Gastroesophageal sphincter (tissue), 4 donors: ENCODE measurements at regions not wholly inside any gene's neighbourhood (a gene's known extent, or its start where the extent isn't known, plus 50 kb on each side); places are given as distances from the start of the nearest gene placed in this dataset.

Source experiments
- ATAC-seq: fragments of 150-250 bp; one replicate; pipeline ENCODE4 v1.9.1; 2016; ENCODE audit warnings: mild to moderate bottlenecking, moderate library complexity
- H3K27ac ChIP-seq, 4 donors: fragments of 200-600 bp; sonication (generic) in 3 of 4; 1 replicate in 3 of 4; 2 replicates in 1 of 4; pipeline ENCODE4 v1.5.1; 2016 to 2019
- H3K27me3 ChIP-seq: fragments of 200-600 bp; sonication (generic); one replicate; pipeline ENCODE4 v1.5.1; 2019
- H3K36me3 ChIP-seq, 2 donors: fragments of 200-600 bp; sonication (generic); one replicate each; pipeline ENCODE4 v1.5.1; 2019; ENCODE audit warnings: control low read depth in 1 of 2
- H3K4me1 ChIP-seq, 3 donors: fragments of 200-600 bp; sonication (generic); 1 replicate in 2 of 3; 2 replicates in 1 of 3; pipeline ENCODE4 v1.5.1; 2016 to 2019; ENCODE audit warnings: control low read depth in 2 of 3
- H3K4me3 ChIP-seq, 2 donors: fragments of 200-600 bp; sonication (generic); one replicate each; pipeline ENCODE4 v1.5.1; 2019; ENCODE audit warnings: mild to moderate bottlenecking in 1 of 2, moderate library complexity in 1 of 2
- H3K9me3 ChIP-seq, 3 donors: fragments of 200-600 bp; sonication (generic); one replicate each; pipeline ENCODE4 v1.5.1; 2017 to 2019; ENCODE audit warnings: control low read depth in 2 of 3
- EP300 ChIP-seq: sonication (generic); formaldehyde crosslinking; IDR thresholded peaks from one replicate; pipeline ENCODE4 v1.6.1; 2017; ENCODE audit warnings: antibody characterized with exemption, mild to moderate bottlenecking
- POLR2A ChIP-seq, 2 donors: fragments of 450-650 bp; IDR thresholded peaks; one replicate each; pipeline ENCODE4 v1.6.1; 2017; ENCODE audit warnings: antibody characterized with exemption in 2 of 2, mild to moderate bottlenecking in 2 of 2, moderate library complexity in 1 of 2
- POLR2AphosphoS5 ChIP-seq: sonication (generic); formaldehyde crosslinking; IDR thresholded peaks from one replicate; pipeline ENCODE4 v1.6.1; 2017; ENCODE audit warnings: antibody characterized with exemption
- WGBS, 2 donors: methylation state at CpG; one replicate each; pipeline ENCODE4 v1.1.5; 2018; ENCODE audit warnings: low coverage in 1 of 2; 5-methylcytosine and 5-hydroxymethylcytosine counted together
- TF ChIP-seq, protein P1 (sequence below), 4 experiments: fragments of 200-600 bp in 2 of 4; fragments of 450-650 bp in 2 of 4; sonication (generic) in 1 of 4; IDR thresholded peaks; one replicate each; pipeline ENCODE4 v1.5.1; 2017 to 2019; ENCODE audit warnings: antibody characterized with exemption in 4 of 4, mild to moderate bottlenecking in 2 of 4, moderate library complexity in 2 of 4

DNA sequence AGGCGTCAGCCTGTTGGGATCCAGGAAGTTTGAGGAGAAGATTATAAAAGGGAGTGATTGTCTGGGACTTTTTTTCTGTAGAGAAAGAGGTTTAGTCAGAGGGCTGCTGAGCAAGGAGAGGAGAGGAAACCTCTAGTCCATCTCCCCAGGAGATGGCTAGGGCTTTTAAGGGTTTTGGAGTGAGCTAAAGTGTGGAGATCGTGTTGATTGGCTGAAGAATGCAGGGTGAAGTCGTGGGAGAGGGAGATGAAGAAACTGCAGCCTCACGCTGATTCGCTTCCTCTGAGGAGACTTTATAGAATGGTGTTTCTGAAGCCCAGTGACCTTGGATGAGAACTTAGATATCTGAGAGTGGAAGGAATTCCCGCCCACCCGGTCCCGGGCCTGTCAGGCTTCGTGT lies 193.7 kb upstream of the PWP1 start:
- no peak overlapping the region for H3K27ac ChIP-seq

GRCh38 chr12:107492393-107493134 lies 193.0 kb upstream of the PWP1 start:
- TF ChIP-seq POLR2AphosphoS5 (no peak), POLR2A (IDR thresholded peaks at IDR 0.05) (no peak), EP300 (no peak)
- TF ChIP-seq, protein P1, sequence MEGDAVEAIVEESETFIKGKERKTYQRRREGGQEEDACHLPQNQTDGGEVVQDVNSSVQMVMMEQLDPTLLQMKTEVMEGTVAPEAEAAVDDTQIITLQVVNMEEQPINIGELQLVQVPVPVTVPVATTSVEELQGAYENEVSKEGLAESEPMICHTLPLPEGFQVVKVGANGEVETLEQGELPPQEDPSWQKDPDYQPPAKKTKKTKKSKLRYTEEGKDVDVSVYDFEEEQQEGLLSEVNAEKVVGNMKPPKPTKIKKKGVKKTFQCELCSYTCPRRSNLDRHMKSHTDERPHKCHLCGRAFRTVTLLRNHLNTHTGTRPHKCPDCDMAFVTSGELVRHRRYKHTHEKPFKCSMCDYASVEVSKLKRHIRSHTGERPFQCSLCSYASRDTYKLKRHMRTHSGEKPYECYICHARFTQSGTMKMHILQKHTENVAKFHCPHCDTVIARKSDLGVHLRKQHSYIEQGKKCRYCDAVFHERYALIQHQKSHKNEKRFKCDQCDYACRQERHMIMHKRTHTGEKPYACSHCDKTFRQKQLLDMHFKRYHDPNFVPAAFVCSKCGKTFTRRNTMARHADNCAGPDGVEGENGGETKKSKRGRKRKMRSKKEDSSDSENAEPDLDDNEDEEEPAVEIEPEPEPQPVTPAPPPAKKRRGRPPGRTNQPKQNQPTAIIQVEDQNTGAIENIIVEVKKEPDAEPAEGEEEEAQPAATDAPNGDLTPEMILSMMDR (IDR thresholded peaks at IDR 0.05), result no peak
- peaks cover 0 to under 1% (median 0%) of the 10 kb centered on the region in 3 donors for H3K9me3 ChIP-seq
- no peak overlapping the region for H3K4me3 ChIP-seq
- H3K27me3 ChIP-seq, result peaks cover 9% of the 10 kb centered on the region
- WGBS, 2 donors, result 47 to 53% methylated on average over 3 to 5 of the region's 6 CpGs
- ATAC-seq, result no peak
- H3K27ac ChIP-seq, result no peak overlapping the region
- no peaks in the 10 kb centered on the region for H3K4me1 ChIP-seq
- no peaks in the 10 kb centered on the region for H3K36me3 ChIP-seq

More for the DNA sequence above, 193.7 kb upstream of the PWP1 start:
- Histone ChIP-seq H3K4me1 (no peaks in the 10 kb centered on the region), H3K4me3 (no peak overlapping the region), H3K27me3 (peaks cover 9% of the 10 kb centered on the region), H3K9me3 (no peaks in the 10 kb centered on the region), H3K36me3 (no peaks in the 10 kb centered on the region)
- TF ChIP-seq, protein P1 (IDR thresholded peaks at IDR 0.05), result no peak
- TF ChIP-seq EP300 (no peak), POLR2A (IDR thresholded peaks at IDR 0.05) (no peak), POLR2AphosphoS5 (no peak)
- WGBS, 2 donors, result 44 to 60% methylated on average over 3 to 9 of the region's 9 CpGs
- ATAC-seq, result no peak

DNA sequence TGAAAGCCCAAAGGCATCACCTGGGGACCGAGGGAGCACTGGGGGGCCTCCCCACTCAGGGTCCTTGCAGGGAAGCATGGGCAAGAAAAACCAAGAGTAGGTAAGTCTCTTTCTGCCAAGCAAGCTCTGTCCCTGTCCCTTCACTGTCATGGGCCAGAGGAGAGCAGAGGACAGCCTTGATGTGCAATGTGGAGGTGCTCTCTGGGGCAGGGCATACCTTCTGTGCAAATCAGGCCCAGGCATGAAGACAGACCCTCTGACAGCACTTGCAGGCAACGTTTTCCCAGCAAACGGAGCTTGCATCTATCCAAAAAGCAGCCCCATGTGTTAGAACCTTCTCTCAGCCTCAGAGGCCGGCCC lies 192.5 kb upstream of the PWP1 start:
- H3K27ac ChIP-seq, result no peak overlapping the region
- TF ChIP-seq POLR2A (IDR thresholded peaks at IDR 0.05), result no peak
- H3K27me3 ChIP-seq, result peaks cover 5% of the 10 kb centered on the region
- no peaks in the 10 kb centered on the region for H3K36me3 ChIP-seq
- H3K9me3 ChIP-seq, result peaks cover 0 to 6% (median 0%) of the 10 kb centered on the region in 3 donors
- no peak for ATAC-seq
- H3K4me1 ChIP-seq, result no peaks in the 10 kb centered on the region
- H3K4me3 ChIP-seq, result no peak overlapping the region
- 63 to 89% methylated on average over 3 of the region's 4 CpGs for WGBS, 2 donors

GRCh38 chr12:107493666-107494065 lies 191.9 kb upstream of the PWP1 start:
- WGBS, 2 donors, result 71 to 87% methylated on average over 2 of the region's 2 CpGs
- Histone ChIP-seq H3K36me3 (no peaks in the 10 kb centered on the region), H3K9me3 (peaks cover 0 to 7% (median 0%) of the 10 kb centered on the region in 3 donors), H3K4me1 (no peaks in the 10 kb centered on the region), H3K27me3 (peaks cover 3% of the 10 kb centered on the region), H3K27ac (no peak overlapping the region), H3K4me3 (no peak overlapping the region)
- no peak for ATAC-seq
- no peak for TF ChIP-seq POLR2AphosphoS5
- no peak for TF ChIP-seq POLR2A (IDR thresholded peaks at IDR 0.05)
- TF ChIP-seq, protein P1 (IDR thresholded peaks at IDR 0.05), result no peak

GRCh38 chr12:107494331-107494730 lies 191.3 kb upstream of the PWP1 start:
- no peak overlapping the region for H3K27ac ChIP-seq
- no peaks in the 10 kb centered on the region for H3K36me3 ChIP-seq
- no peaks in the 10 kb centered on the region for H3K4me1 ChIP-seq
- peaks cover 3% of the 10 kb centered on the region for H3K27me3 ChIP-seq
- H3K4me3 ChIP-seq, result no peak overlapping the region
- TF ChIP-seq POLR2A (IDR thresholded peaks at IDR 0.05) (no peak), POLR2AphosphoS5 (no peak), EP300 (no peak)
- TF ChIP-seq, protein P1 (IDR thresholded peaks at IDR 0.05), result no peak
- ATAC-seq, result no peak
- WGBS, 2 donors, result 64% methylated on average over 3 of the region's 5 CpGs; no CpG with 5 or more reads in 1 of the 2 donors
- H3K9me3 ChIP-seq, result peaks cover 0 to 7% (median 0%) of the 10 kb centered on the region in 3 donors
